ENCODE measurements at regions not wholly inside any gene's neighbourhood (a gene's known extent, or its start where the extent isn't known, plus 50 kb on each side); places are given as distances from the start of the nearest gene placed in this dataset.
"Not testable (repeated sequence)": the region's sequence is repeated elsewhere in the genome, so short reads cannot be mapped to it uniquely, and the experiment has no call there.

- H3K27ac ChIP-seq (ENCODE audit: low read depth, low read length) = no peak overlapping the region
- H3K4me1 ChIP-seq (ENCODE audit: control insufficient read depth, insufficient read depth, low read length) = no peaks in the 10 kb centered on the region
- H3K36me3 ChIP-seq (ENCODE audit: control insufficient read depth, insufficient read depth, low read length) = no peaks in the 10 kb centered on the region
- no peak overlapping the region for H3K4me3 ChIP-seq (ENCODE audit: low read depth, low read length)
- no peaks in the 10 kb centered on the region for H3K9me3 ChIP-seq (ENCODE audit: control insufficient read depth, insufficient read depth, low read length)
- WGBS (ENCODE audit: insufficient coverage) = 61% methylated on average over 2 of the region's 5 CpGs
- no peaks in the 10 kb centered on the region for H3K27me3 ChIP-seq (ENCODE audit: control insufficient read depth, insufficient read depth, low read length)
- DNase-seq (ENCODE audit: low read depth in 4 of 6, low spot score in 6 of 6) = no peak
Observed at GRCh38 chr1:221961532-221962292, 219.8 kb upstream of the DUSP10 start.

- not testable (repeated sequence) for H3K4me3 ChIP-seq (ENCODE audit: low read depth, low read length); H3K27me3 ChIP-seq (ENCODE audit: control insufficient read depth, insufficient read depth, low read length); H3K27ac ChIP-seq (ENCODE audit: low read depth, low read length); H3K36me3 ChIP-seq (ENCODE audit: control insufficient read depth, insufficient read depth, low read length); DNase-seq (ENCODE audit: low read depth in 4 of 6, low spot score in 6 of 6); H3K4me1 ChIP-seq (ENCODE audit: control insufficient read depth, insufficient read depth, low read length); H3K9me3 ChIP-seq (ENCODE audit: control insufficient read depth, insufficient read depth, low read length)
- 83% methylated on average over 2 of the region's 2 CpGs for WGBS (ENCODE audit: insufficient coverage)
Observed at GRCh38 chr1:221958161-221958562, 216.3 kb upstream of the DUSP10 start.

GRCh38 chr1:221957350-221957749 is 215.5 kb upstream of the DUSP10 start:
- not testable (repeated sequence) for H3K9me3 ChIP-seq (ENCODE audit: control insufficient read depth, insufficient read depth, low read length)

DNA sequence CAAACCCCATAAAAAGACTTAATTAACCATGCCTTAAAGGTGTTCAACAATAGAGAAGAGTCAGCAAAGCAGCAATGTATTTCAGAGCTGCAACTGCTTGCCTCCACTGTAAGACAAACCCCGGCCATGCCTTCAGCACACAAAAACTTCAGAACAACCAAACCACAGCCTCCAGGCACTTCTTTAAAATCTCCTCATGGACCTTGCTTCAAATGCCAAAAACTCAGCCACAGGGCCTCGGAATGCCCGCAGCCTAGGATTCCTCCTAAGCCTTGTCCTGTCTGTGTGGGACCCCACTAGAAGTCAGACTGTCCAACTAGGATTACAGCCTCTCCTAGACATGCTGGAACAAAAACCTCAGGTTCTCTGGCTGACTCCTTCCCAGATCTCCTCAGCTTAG is 208.1 kb upstream of the DUSP10 start:
- Histone ChIP-seq H3K4me3 (ENCODE audit: low read depth, low read length) (no peak overlapping the region), H3K27ac (ENCODE audit: low read depth, low read length) (no peak overlapping the region), H3K9me3 (ENCODE audit: control insufficient read depth, insufficient read depth, low read length) (peaks cover 3% of the 10 kb centered on the region), H3K4me1 (ENCODE audit: control insufficient read depth, insufficient read depth, low read length) (no peaks in the 10 kb centered on the region), H3K36me3 (ENCODE audit: control insufficient read depth, insufficient read depth, low read length) (no peaks in the 10 kb centered on the region), H3K27me3 (ENCODE audit: control insufficient read depth, insufficient read depth, low read length) (no peaks in the 10 kb centered on the region)
- WGBS (ENCODE audit: insufficient coverage) = 92% methylated on average over 3 of the region's 3 CpGs
- DNase-seq (ENCODE audit: low read depth in 4 of 6, low spot score in 6 of 6) = no peak

More at GRCh38 chr1:221957350-221957749, 215.5 kb upstream of the DUSP10 start:
- H3K4me1 ChIP-seq (ENCODE audit: control insufficient read depth, insufficient read depth, low read length); H3K27ac ChIP-seq (ENCODE audit: low read depth, low read length); DNase-seq (ENCODE audit: low read depth in 4 of 6, low spot score in 6 of 6); H3K36me3 ChIP-seq (ENCODE audit: control insufficient read depth, insufficient read depth, low read length); H3K27me3 ChIP-seq (ENCODE audit: control insufficient read depth, insufficient read depth, low read length); H3K4me3 ChIP-seq (ENCODE audit: low read depth, low read length): not testable (repeated sequence)
- no CpG with 5 or more reads among the region's 3 CpGs for WGBS (ENCODE audit: insufficient coverage)

DNA sequence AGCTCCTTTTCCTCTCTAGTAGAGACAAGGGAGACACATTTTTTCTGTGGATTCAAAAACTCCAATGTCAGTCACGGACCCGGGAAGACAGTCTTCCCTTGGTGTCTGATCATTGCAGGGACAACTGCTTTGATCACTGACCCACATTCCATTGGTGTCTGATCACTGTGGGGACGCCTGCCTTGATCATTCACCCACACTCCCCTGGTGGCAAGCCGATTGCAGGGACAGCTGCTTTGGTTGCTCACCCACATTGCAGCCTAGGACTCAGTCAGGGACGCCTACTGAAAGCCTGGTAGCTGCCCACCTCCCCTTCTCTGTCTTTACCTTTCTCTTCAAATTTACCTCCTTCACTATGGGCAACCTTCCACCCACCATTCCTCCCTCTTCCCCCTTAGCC is 206.6 kb upstream of the DUSP10 start:
- Histone ChIP-seq H3K27ac (ENCODE audit: low read depth, low read length) (no peak overlapping the region), H3K4me3 (ENCODE audit: low read depth, low read length) (no peak overlapping the region), H3K27me3 (ENCODE audit: control insufficient read depth, insufficient read depth, low read length) (no peaks in the 10 kb centered on the region), H3K36me3 (ENCODE audit: control insufficient read depth, insufficient read depth, low read length) (no peaks in the 10 kb centered on the region), H3K4me1 (ENCODE audit: control insufficient read depth, insufficient read depth, low read length) (no peaks in the 10 kb centered on the region), H3K9me3 (ENCODE audit: control insufficient read depth, insufficient read depth, low read length) (peaks cover 4% of the 10 kb centered on the region)
- 81% methylated on average over 5 of the region's 5 CpGs for WGBS (ENCODE audit: insufficient coverage)
- no peak for DNase-seq (ENCODE audit: low read depth in 4 of 6, low spot score in 6 of 6)

GRCh38 chr1:221947731-221948130 is 205.8 kb upstream of the DUSP10 start:
- no peaks in the 10 kb centered on the region for H3K4me1 ChIP-seq (ENCODE audit: control insufficient read depth, insufficient read depth, low read length)
- no peaks in the 10 kb centered on the region for H3K36me3 ChIP-seq (ENCODE audit: control insufficient read depth, insufficient read depth, low read length)
- H3K9me3 ChIP-seq (ENCODE audit: control insufficient read depth, insufficient read depth, low read length) = peaks cover 4% of the 10 kb centered on the region
- no peak for DNase-seq (ENCODE audit: low read depth in 4 of 6, low spot score in 6 of 6)
- WGBS (ENCODE audit: insufficient coverage) = 79% methylated on average over 4 of the region's 4 CpGs
- no peaks in the 10 kb centered on the region for H3K27me3 ChIP-seq (ENCODE audit: control insufficient read depth, insufficient read depth, low read length)
- H3K4me3 ChIP-seq (ENCODE audit: low read depth, low read length) = no peak overlapping the region
- no peak overlapping the region for H3K27ac ChIP-seq (ENCODE audit: low read depth, low read length)

DNA sequence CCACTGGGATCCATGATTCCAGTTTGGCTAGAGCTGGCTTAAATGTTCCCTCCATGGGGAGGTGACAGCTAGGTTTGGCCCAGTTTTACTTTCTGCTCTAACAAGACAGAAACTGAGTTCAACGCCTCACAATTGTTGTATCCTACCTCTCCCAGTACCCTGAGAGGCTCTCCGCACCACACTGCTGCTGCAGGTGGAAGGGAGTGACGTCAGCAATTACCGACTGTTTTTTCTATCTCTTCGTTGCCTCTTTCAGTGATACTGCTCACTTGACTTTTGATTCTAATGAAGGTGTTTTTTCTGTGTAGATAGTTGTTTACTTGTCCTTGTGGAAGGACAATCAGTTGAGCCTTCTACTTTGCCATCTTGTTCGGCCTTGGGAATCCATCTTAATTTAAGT is 204.9 kb upstream of the DUSP10 start:
- WGBS (ENCODE audit: insufficient coverage) = 85% methylated on average over 4 of the region's 6 CpGs

GRCh38 chr1:221945669-221946068 is 203.8 kb upstream of the DUSP10 start:
- Histone ChIP-seq H3K36me3 (ENCODE audit: control insufficient read depth, insufficient read depth, low read length) (no peaks in the 10 kb centered on the region), H3K9me3 (ENCODE audit: control insufficient read depth, insufficient read depth, low read length) (peaks cover 4% of the 10 kb centered on the region), H3K27me3 (ENCODE audit: control insufficient read depth, insufficient read depth, low read length) (no peaks in the 10 kb centered on the region), H3K4me3 (ENCODE audit: low read depth, low read length) (no peak overlapping the region), H3K27ac (ENCODE audit: low read depth, low read length) (no peak overlapping the region), H3K4me1 (ENCODE audit: control insufficient read depth, insufficient read depth, low read length) (no peaks in the 10 kb centered on the region)
- no peak for DNase-seq (ENCODE audit: low read depth in 4 of 6, low spot score in 6 of 6)
- 83% methylated on average over 1 of the region's 1 CpG for WGBS (ENCODE audit: insufficient coverage)

More for the DNA sequence above, 204.9 kb upstream of the DUSP10 start:
- Histone ChIP-seq H3K9me3 (ENCODE audit: control insufficient read depth, insufficient read depth, low read length) (peaks cover 4% of the 10 kb centered on the region), H3K27ac (ENCODE audit: low read depth, low read length) (no peak overlapping the region), H3K27me3 (ENCODE audit: control insufficient read depth, insufficient read depth, low read length) (no peaks in the 10 kb centered on the region), H3K36me3 (ENCODE audit: control insufficient read depth, insufficient read depth, low read length) (no peaks in the 10 kb centered on the region), H3K4me1 (ENCODE audit: control insufficient read depth, insufficient read depth, low read length) (no peaks in the 10 kb centered on the region), H3K4me3 (ENCODE audit: low read depth, low read length) (no peak overlapping the region)
- DNase-seq (ENCODE audit: low read depth in 4 of 6, low spot score in 6 of 6) = no peak

GRCh38 chr1:221944247-221944870 is 202.5 kb upstream of the DUSP10 start:
- Histone ChIP-seq H3K4me3 (ENCODE audit: low read depth, low read length) (no peak overlapping the region), H3K4me1 (ENCODE audit: control insufficient read depth, insufficient read depth, low read length) (no peaks in the 10 kb centered on the region), H3K27ac (ENCODE audit: low read depth, low read length) (no peak overlapping the region), H3K27me3 (ENCODE audit: control insufficient read depth, insufficient read depth, low read length) (no peaks in the 10 kb centered on the region), H3K9me3 (ENCODE audit: control insufficient read depth, insufficient read depth, low read length) (peaks cover 4% of the 10 kb centered on the region), H3K36me3 (ENCODE audit: control insufficient read depth, insufficient read depth, low read length) (no peaks in the 10 kb centered on the region)
- no CpG with 5 or more reads among the region's 3 CpGs for WGBS (ENCODE audit: insufficient coverage)
- no peak for DNase-seq (ENCODE audit: low read depth in 4 of 6, low spot score in 6 of 6)

DNA sequence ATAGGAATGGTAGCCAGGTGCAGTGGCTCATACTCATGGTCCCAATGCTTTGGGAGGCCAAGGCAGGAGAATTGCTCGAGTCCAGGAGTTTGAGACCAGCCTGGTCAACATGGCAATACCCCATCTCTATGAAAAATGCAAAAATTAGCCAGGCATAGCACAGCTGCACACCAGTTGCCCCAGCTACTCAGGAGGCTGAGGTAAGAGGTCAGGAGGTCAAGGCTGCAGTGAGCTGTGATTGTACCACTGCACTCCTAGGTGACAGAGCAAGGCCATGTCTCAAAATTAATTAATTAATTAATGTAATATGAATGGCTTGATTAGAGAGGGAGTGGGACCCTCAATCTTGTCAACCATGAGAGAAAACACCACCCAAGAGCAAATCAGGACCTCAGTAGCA is 198.7 kb upstream of the DUSP10 start:
- Histone ChIP-seq H3K4me1 (ENCODE audit: control insufficient read depth, insufficient read depth, low read length) (no peaks in the 10 kb centered on the region), H3K4me3 (ENCODE audit: low read depth, low read length) (no peak overlapping the region), H3K9me3 (ENCODE audit: control insufficient read depth, insufficient read depth, low read length) (peaks cover 4% of the 10 kb centered on the region), H3K27me3 (ENCODE audit: control insufficient read depth, insufficient read depth, low read length) (no peaks in the 10 kb centered on the region), H3K36me3 (ENCODE audit: control insufficient read depth, insufficient read depth, low read length) (no peaks in the 10 kb centered on the region), H3K27ac (ENCODE audit: low read depth, low read length) (no peak overlapping the region)
- no peak for DNase-seq (ENCODE audit: low read depth in 4 of 6, low spot score in 6 of 6)
- no CpG with 5 or more reads among the region's 1 CpG for WGBS (ENCODE audit: insufficient coverage)

Measured in spinal cord (tissue), 9 donors.